Left lung (tissue), 4 donors: ENCODE measurements at regions not wholly inside any gene's neighbourhood (a gene's known extent, or its start where the extent isn't known, plus 50 kb on each side); places are given as distances from the start of the nearest gene placed in this dataset.

Source experiments
- ATAC-seq: fragments of 200-7000 bp; cut with Tn5 transposase; one replicate; pipeline ENCODE4 v1.9.1; 2020; ENCODE audit warnings: moderate library complexity
- DNase-seq, 4 donors: peaks; one replicate each; pipeline ENCODE4 v3.0.0-alpha.2; 2013 to 2020
- H3K27ac ChIP-seq, 2 donors: fragments of 200-600 bp; sonication (generic) in 1 of 2; one replicate each; pipeline versions ENCODE4 v1.5.0 to v1.8.0; 2020 to 2021
- H3K27me3 ChIP-seq, 2 donors: fragments of 200-600 bp; sonication (generic) in 1 of 2; one replicate each; pipeline versions ENCODE4 v1.5.0 to v1.8.0; 2020 to 2021
- H3K36me3 ChIP-seq, 2 donors: fragments of 200-600 bp; sonication (generic) in 1 of 2; one replicate each; pipeline versions ENCODE4 v1.5.0 to v1.8.0; 2020 to 2021
- H3K4me1 ChIP-seq, 2 donors: fragments of 200-600 bp; one replicate each; pipeline ENCODE4 v1.8.0; 2021
- H3K4me3 ChIP-seq, 2 donors: fragments of 200-600 bp; sonication (generic) in 1 of 2; one replicate each; pipeline versions ENCODE4 v1.5.0 to v1.8.0; 2020 to 2021; ENCODE audit warnings: mild to moderate bottlenecking in 1 of 2
- H3K9me3 ChIP-seq, 2 donors: fragments of 200-600 bp; sonication (generic) in 1 of 2; one replicate each; pipeline versions ENCODE4 v1.5.0 to v1.8.0; 2020 to 2021
- CTCF ChIP-seq, 2 donors: fragments of 200-600 bp; sonication (generic) in 1 of 2; IDR thresholded peaks; one replicate each; pipeline versions ENCODE4 v1.5.0 to v1.8.0; 2021; ENCODE audit warnings: antibody characterized with exemption in 2 of 2
- intact Hi-C, 2 donors: fragments of 100-400 bp; cut with DNase I; formaldehyde crosslinking; loops; one replicate each; pipeline versions ENCODE4 v1.11.2 to v1.14.2; 2022
- donor health status: DM: no; HTN: yes; CAD: no.
- donor health status: DM: no; HTN: no; CAD: no.

- DNase-seq (no peak), ATAC-seq (peak; percentile 14)
- intact Hi-C loops, result no loop called here
- Histone ChIP-seq H3K4me1 (no peaks in the 10 kb centered on the region), H3K4me3 (no peak overlapping the region), H3K27me3 (peaks cover 0 to 28% of the 10 kb centered on the region in 2 donors), H3K36me3 (no peaks in the 10 kb centered on the region), H3K9me3 (no peaks in the 10 kb centered on the region), H3K27ac (no peak overlapping the region)
- TF ChIP-seq CTCF (IDR thresholded peaks at IDR 0.05), result no peak
These were observed 158.4 kb upstream of the FHL2 start for GRCh38 chr2:105557021-105557920.

- H3K4me1 ChIP-seq, result no peaks in the 10 kb centered on the region
- TF ChIP-seq CTCF (IDR thresholded peaks at IDR 0.05), result no peak
- no peak overlapping the region for H3K4me3 ChIP-seq
- peaks cover 0 to 30% of the 10 kb centered on the region in 2 donors for H3K27me3 ChIP-seq
- ATAC-seq (no peak), DNase-seq (no peak)
- no peak overlapping the region for H3K27ac ChIP-seq
- intact Hi-C loops, result no loop called here
- no peaks in the 10 kb centered on the region for H3K9me3 ChIP-seq
- H3K36me3 ChIP-seq, result no peaks in the 10 kb centered on the region
These were observed 157.5 kb upstream of the FHL2 start for GRCh38 chr2:105556366-105556765.

GRCh38 chr2:105554235-105554634 is 155.4 kb upstream of the FHL2 start:
- ATAC-seq (no peak), DNase-seq (no peak)
- Histone ChIP-seq H3K27ac (no peak overlapping the region), H3K4me3 (no peak overlapping the region), H3K36me3 (no peaks in the 10 kb centered on the region), H3K9me3 (no peaks in the 10 kb centered on the region), H3K4me1 (no peaks in the 10 kb centered on the region), H3K27me3 (peaks cover 0 to 23% of the 10 kb centered on the region in 2 donors)
- no peak for TF ChIP-seq CTCF (IDR thresholded peaks at IDR 0.05)
- intact Hi-C loops, result no loop called here

GRCh38 chr2:105553538-105554196 is 154.8 kb upstream of the FHL2 start:
- no peaks in the 10 kb centered on the region for H3K9me3 ChIP-seq
- intact Hi-C loops, result no loop called here
- no peak for ATAC-seq
- no peak overlapping the region for H3K27ac ChIP-seq
- no peaks in the 10 kb centered on the region for H3K36me3 ChIP-seq
- DNase-seq, result no peak
- H3K4me3 ChIP-seq, result no peak overlapping the region
- no peaks in the 10 kb centered on the region for H3K4me1 ChIP-seq
- TF ChIP-seq CTCF (IDR thresholded peaks at IDR 0.05), result no peak
- peaks cover 0 to 23% of the 10 kb centered on the region in 2 donors for H3K27me3 ChIP-seq

- Histone ChIP-seq H3K27ac (no peak overlapping the region), H3K9me3 (no peaks in the 10 kb centered on the region), H3K27me3 (peaks cover 0 to 22% of the 10 kb centered on the region in 2 donors), H3K4me1 (no peaks in the 10 kb centered on the region), H3K4me3 (no peak overlapping the region), H3K36me3 (no peaks in the 10 kb centered on the region)
- intact Hi-C loops, result no loop called here
- no peak for ATAC-seq
- TF ChIP-seq CTCF (IDR thresholded peaks at IDR 0.05), result no peak
- no peak for DNase-seq
These were observed 147.8 kb upstream of the FHL2 start for GRCh38 chr2:105546628-105546974.
